Panc1 (cell line): ENCODE measurements at regions not wholly inside any gene's neighbourhood (a gene's known extent, or its start where the extent isn't known, plus 50 kb on each side); places are given as distances from the start of the nearest gene placed in this dataset.

Experiments
- ATAC-seq: fragments of 200-7000 bp; cut with Tn5 transposase; 2 replicates; pipeline ENCODE4 v1.9.1; 2020; ENCODE audit warnings: mild to moderate bottlenecking, moderate library complexity
- BruUV-seq: library from RNA; stranded (reverse); fragments of 400-500 nt; replicated peaks from 2 replicates; lab custom pipeline; 2021; lab: Mats Ljungman, UMichigan
- CTCF ChIA-PET: fragments of 300-600 bp; sonication (Branson Sonifier 250); formaldehyde crosslinking; loops from one replicate; lab custom pipeline; 2022; ENCODE audit warnings: antibody characterized with exemption; lab: Charles Lee
- POLR2A ChIA-PET: fragments of 300-600 bp; sonication (Branson Sonifier 250); formaldehyde crosslinking; loops from one replicate; lab custom pipeline; 2022; ENCODE audit warnings: antibody characterized with exemption; lab: Charles Lee
- DNase-seq: peaks from one replicate; pipeline ENCODE4 v3.0.0-alpha.2; 2010; ENCODE audit warnings: low read depth, low spot score
- H3K27ac ChIP-seq: 2 replicates; pipeline ENCODE4 v1.5.1; 2011; ENCODE audit warnings: mild to moderate bottlenecking, low read length, inconsistent platforms
- H3K27me3 ChIP-seq: fragments of 200-500 bp; sonication (Bioruptor generic); 2 replicates; pipeline ENCODE4 v1.6.0; 2014; ENCODE audit warnings: low read length, inconsistent platforms; ENCODE audit not compliant: control insufficient read depth, insufficient read depth
- H3K36me3 ChIP-seq: fragments of 200-500 bp; sonication (Bioruptor generic); 2 replicates; pipeline ENCODE4 v1.5.1; 2014; ENCODE audit warnings: inconsistent platforms, mild to moderate bottlenecking, low read length, moderate library complexity; ENCODE audit not compliant: control insufficient read depth, insufficient read depth
- H3K4me1 ChIP-seq: 2 replicates; pipeline ENCODE4 v1.5.1; 2011; ENCODE audit warnings: inconsistent platforms, mild to moderate bottlenecking, low read length, moderate library complexity; ENCODE audit not compliant: control insufficient read depth, insufficient read depth
- H3K4me3 ChIP-seq, 2 experiments: 2 replicates each; pipeline ENCODE4 v1.5.1; 2011 to 2012; ENCODE audit warnings: low read depth in 2 of 2, low read length in 2 of 2, mild to moderate bottlenecking in 2 of 2, inconsistent platforms in 1 of 2, moderate library complexity in 1 of 2
- H3K9me3 ChIP-seq: fragments of 200-500 bp; sonication (Bioruptor generic); 2 replicates; pipeline ENCODE4 v1.5.1; 2014; ENCODE audit warnings: low read depth, mild to moderate bottlenecking, inconsistent platforms, low read length, moderate library complexity; ENCODE audit not compliant: control insufficient read depth, insufficient read depth
- POLR2AphosphoS5 ChIP-seq: IDR thresholded peaks from 2 replicates; pipeline ENCODE4 v1.6.1; 2012; ENCODE audit warnings: mild to moderate bottlenecking, low read depth, low read length, moderate library complexity
- SIN3A ChIP-seq: IDR thresholded peaks from 2 replicates; pipeline ENCODE4 v1.6.1; 2012; ENCODE audit warnings: low read depth, mild to moderate bottlenecking, low read length, moderate library complexity, borderline replicate concordance; ENCODE audit not compliant: insufficient read depth
- TCF7L2 ChIP-seq: IDR thresholded peaks from 2 replicates; pipeline ENCODE4 v1.6.1; 2011; ENCODE audit warnings: mild to moderate bottlenecking, low read depth, low read length, inconsistent platforms
- in situ Hi-C: cut with HindIII; loops from 2 replicates; pipeline ENCODE4 v1.10.0; 2016; ENCODE audit warnings: low sequenced_read_pairs, low pct_unique_long_range_greater_than_20kb
- intact Hi-C: fragments of 100-400 bp; cut with micrococcal nuclease; formaldehyde crosslinking; loops from one replicate; pipeline ENCODE4 v1.10.0; 2022; ENCODE audit not compliant: unreplicated experiment
- TF ChIP-seq, protein P1 (sequence below), 2 experiments: IDR thresholded peaks; 2 replicates each; pipeline ENCODE4 v1.6.1; 2011 to 2012; ENCODE audit warnings: low read depth in 2 of 2, control low read depth in 1 of 2, low read length in 1 of 2, mild to moderate bottlenecking in 1 of 2, moderate library complexity in 1 of 2; ENCODE audit not compliant: insufficient read depth in 1 of 2
- TF ChIP-seq, protein P2 (sequence below): fragments of 450-650 bp; IDR thresholded peaks from 2 replicates; pipeline ENCODE4 v1.5.1; 2017; ENCODE audit warnings: mild to moderate bottlenecking

DNA sequence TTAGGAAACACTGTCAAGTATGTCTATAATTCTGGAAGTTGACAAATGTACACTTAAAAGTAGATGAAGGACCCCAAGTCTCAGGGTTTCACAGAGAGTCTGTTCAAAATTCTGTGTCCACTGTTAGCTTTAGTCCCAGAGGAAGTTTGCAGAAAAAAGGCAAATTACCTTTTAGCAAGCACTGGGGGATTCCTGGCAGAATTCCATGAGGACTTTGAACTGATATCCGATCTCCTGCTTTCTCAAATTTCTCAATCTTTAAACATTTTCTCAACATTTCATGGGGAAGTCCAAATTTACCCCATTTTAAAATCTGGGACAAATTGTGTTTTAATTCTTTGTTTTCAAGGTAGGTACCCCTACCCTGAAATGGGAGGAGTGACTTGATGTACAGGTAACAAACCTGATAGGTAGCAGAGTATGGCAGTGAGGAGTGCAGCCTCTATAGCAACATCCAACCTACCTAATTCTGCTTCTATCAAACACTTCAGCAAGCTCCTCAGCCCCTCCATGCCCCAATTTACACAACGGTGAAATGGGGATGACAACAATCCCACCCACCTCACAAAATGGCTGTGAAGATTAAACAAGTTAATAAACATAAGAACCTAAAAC is 344.9 kb downstream of the OMA1 start:
- Histone ChIP-seq H3K9me3 (no peaks in the 10 kb centered on the region), H3K27me3 (0 out of 2 replicates have a peak, but pooled peaks cover 2% of the 10 kb centered on the region), H3K4me1 (no peaks in the 10 kb centered on the region), H3K27ac (no peak overlapping the region), H3K4me3 (no peak overlapping the region), H3K36me3 (no peaks in the 10 kb centered on the region)
- DNase-seq, result no peak
- ATAC-seq, result no peak
- intact Hi-C loops (no loop called here), in situ Hi-C loops (no loop called here)
- BruUV-seq, result no TSS peak
- ChIA-PET CTCF (interaction anchor here (0.6 kb wide), 1 partner anchor 10 kb away, joined by 3 read pairs; no protein-coding TSS in a partner anchor), POLR2A (interaction anchor here (0.6 kb wide), 1 partner anchor 8 kb away, joined by 3 read pairs; no protein-coding TSS in a partner anchor)
- no peak for TF ChIP-seq SIN3A
- TF ChIP-seq, protein P1, sequence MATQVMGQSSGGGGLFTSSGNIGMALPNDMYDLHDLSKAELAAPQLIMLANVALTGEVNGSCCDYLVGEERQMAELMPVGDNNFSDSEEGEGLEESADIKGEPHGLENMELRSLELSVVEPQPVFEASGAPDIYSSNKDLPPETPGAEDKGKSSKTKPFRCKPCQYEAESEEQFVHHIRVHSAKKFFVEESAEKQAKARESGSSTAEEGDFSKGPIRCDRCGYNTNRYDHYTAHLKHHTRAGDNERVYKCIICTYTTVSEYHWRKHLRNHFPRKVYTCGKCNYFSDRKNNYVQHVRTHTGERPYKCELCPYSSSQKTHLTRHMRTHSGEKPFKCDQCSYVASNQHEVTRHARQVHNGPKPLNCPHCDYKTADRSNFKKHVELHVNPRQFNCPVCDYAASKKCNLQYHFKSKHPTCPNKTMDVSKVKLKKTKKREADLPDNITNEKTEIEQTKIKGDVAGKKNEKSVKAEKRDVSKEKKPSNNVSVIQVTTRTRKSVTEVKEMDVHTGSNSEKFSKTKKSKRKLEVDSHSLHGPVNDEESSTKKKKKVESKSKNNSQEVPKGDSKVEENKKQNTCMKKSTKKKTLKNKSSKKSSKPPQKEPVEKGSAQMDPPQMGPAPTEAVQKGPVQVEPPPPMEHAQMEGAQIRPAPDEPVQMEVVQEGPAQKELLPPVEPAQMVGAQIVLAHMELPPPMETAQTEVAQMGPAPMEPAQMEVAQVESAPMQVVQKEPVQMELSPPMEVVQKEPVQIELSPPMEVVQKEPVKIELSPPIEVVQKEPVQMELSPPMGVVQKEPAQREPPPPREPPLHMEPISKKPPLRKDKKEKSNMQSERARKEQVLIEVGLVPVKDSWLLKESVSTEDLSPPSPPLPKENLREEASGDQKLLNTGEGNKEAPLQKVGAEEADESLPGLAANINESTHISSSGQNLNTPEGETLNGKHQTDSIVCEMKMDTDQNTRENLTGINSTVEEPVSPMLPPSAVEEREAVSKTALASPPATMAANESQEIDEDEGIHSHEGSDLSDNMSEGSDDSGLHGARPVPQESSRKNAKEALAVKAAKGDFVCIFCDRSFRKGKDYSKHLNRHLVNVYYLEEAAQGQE (IDR thresholded peaks at IDR 0.05; ENCODE audit: insufficient read depth in 1 of 2, low read depth in 2 of 2, low read length in 1 of 2), result no peak
- TF ChIP-seq POLR2AphosphoS5, result no peak
- TF ChIP-seq, protein P2, sequence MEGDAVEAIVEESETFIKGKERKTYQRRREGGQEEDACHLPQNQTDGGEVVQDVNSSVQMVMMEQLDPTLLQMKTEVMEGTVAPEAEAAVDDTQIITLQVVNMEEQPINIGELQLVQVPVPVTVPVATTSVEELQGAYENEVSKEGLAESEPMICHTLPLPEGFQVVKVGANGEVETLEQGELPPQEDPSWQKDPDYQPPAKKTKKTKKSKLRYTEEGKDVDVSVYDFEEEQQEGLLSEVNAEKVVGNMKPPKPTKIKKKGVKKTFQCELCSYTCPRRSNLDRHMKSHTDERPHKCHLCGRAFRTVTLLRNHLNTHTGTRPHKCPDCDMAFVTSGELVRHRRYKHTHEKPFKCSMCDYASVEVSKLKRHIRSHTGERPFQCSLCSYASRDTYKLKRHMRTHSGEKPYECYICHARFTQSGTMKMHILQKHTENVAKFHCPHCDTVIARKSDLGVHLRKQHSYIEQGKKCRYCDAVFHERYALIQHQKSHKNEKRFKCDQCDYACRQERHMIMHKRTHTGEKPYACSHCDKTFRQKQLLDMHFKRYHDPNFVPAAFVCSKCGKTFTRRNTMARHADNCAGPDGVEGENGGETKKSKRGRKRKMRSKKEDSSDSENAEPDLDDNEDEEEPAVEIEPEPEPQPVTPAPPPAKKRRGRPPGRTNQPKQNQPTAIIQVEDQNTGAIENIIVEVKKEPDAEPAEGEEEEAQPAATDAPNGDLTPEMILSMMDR, result no peak

DNA sequence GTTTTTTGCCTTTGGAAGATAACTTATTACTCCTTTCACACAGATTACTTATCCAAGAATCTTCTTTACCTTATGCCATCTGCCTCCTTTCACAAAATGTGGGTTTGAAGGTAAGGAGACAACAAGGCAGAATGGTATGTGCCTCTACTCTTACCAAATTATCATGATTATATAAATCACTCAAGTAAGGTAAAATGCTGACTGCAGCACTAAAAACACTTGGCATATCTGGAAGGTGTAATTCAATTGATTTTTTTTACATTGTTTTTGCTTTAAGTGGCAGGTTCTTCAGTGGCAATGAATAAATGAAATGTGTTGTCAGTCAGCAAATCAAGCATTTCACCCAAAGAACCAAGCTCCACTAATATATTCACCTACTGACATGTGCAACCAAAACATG is 346.1 kb downstream of the OMA1 start:
- POLR2A ChIA-PET, result interaction anchor here (0.7 kb wide), 1 partner anchor 82 kb away, joined by 4 read pairs; no protein-coding TSS in a partner anchor
- DNase-seq, result no peak
- no TSS peak for BruUV-seq
- TF ChIP-seq, protein P1 (IDR thresholded peaks at IDR 0.05; ENCODE audit: insufficient read depth in 1 of 2, low read depth in 2 of 2, low read length in 1 of 2), result no peak
- TF ChIP-seq TCF7L2 (no peak), POLR2AphosphoS5 (no peak), SIN3A (no peak)
- TF ChIP-seq, protein P2, result no peak
- H3K4me1 ChIP-seq, result no peaks in the 10 kb centered on the region
- in situ Hi-C loops, result no loop called here
- CTCF ChIA-PET, result no interaction called here
- intact Hi-C loops, result no loop called here
- no peak overlapping the region for H3K27ac ChIP-seq
- H3K4me3 ChIP-seq, result no peak overlapping the region
- H3K36me3 ChIP-seq, result no peaks in the 10 kb centered on the region
- H3K27me3 ChIP-seq, result 0 out of 2 replicates have a peak, but pooled peaks cover 2% of the 10 kb centered on the region
- no peaks in the 10 kb centered on the region for H3K9me3 ChIP-seq
- ATAC-seq, result no peak
